GM10266 (cell line): ENCODE measurements at regions not wholly inside any gene's neighbourhood (a gene's known extent, or its start where the extent isn't known, plus 50 kb on each side); places are given as distances from the start of the nearest gene placed in this dataset.

Source experiments
- DNase-seq: peaks from one replicate; pipeline ENCODE4 v3.0.0; 2012; ENCODE audit errors: extremely low spot score
- TF ChIP-seq, protein P1 (sequence below): IDR thresholded peaks from 2 replicates; pipeline ENCODE4 v1.5.1; 2012; ENCODE audit warnings: mild to moderate bottlenecking, low read depth; ENCODE audit not compliant: control insufficient read depth, insufficient read depth; ENCODE audit errors: missing control alignments

DNA sequence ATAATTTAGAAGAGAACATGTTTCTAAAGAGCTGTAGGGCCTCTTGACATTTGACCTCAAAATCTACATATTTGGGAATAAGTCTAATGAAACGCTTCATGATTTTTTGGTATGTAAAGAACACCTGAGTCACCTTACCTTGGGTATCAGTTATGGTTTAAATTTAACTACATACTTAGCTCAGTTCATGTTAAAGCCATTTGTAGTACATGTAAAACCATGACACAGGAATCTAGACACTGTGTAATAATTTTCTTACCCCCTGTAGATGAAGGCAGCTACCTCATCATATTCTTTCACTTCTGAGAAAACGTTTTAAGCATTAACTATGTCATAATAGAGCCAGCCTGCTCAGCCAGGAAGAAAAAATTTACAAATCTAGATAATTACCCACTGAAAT, 105.8 kb upstream of the CPNE8 start:
- TF ChIP-seq, protein P1, sequence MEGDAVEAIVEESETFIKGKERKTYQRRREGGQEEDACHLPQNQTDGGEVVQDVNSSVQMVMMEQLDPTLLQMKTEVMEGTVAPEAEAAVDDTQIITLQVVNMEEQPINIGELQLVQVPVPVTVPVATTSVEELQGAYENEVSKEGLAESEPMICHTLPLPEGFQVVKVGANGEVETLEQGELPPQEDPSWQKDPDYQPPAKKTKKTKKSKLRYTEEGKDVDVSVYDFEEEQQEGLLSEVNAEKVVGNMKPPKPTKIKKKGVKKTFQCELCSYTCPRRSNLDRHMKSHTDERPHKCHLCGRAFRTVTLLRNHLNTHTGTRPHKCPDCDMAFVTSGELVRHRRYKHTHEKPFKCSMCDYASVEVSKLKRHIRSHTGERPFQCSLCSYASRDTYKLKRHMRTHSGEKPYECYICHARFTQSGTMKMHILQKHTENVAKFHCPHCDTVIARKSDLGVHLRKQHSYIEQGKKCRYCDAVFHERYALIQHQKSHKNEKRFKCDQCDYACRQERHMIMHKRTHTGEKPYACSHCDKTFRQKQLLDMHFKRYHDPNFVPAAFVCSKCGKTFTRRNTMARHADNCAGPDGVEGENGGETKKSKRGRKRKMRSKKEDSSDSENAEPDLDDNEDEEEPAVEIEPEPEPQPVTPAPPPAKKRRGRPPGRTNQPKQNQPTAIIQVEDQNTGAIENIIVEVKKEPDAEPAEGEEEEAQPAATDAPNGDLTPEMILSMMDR = no peak
- no peak for DNase-seq

DNA sequence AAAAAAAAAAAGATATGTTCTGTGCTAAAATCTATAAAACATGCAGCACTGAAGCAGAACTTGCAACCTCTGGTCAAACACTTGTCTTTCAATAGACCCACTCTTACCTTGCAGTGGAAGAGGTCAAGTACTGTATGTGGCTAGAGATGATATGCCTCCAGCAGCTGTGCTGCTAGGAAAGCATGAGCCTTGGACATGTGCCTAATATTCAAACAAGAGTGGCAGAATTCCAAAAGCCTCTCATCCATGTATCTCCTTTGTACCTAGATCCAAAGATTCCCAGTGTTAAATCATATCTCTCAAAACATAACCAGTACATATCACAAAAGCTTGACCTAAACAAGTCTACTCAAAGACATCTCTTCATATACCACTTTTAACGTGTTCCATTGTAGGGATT, 105.0 kb upstream of the CPNE8 start:
- TF ChIP-seq, protein P1 = no peak

DNA sequence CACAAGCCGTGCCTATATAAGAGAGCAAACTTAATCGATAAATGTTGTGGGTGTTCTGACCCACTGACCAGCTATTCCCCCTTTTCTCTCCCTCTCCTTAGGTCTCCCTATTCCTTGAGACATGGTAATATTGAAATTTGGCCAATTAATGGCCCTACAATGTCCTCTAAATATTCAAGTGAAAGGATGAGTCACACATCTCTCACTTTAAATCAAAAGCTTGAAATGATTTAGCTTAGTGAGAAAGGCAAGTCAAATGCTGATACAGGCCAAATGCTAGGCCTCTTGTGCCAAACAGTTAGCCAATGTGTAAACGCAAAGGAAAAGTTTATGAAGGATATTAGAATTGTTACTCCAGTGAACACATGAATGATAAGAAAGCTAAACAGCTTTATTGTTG, 102.2 kb upstream of the CPNE8 start:
- DNase-seq = no peak
- TF ChIP-seq, protein P1 = no peak

More for the DNA sequence above, 105.0 kb upstream of the CPNE8 start:
- DNase-seq = no peak

DNA sequence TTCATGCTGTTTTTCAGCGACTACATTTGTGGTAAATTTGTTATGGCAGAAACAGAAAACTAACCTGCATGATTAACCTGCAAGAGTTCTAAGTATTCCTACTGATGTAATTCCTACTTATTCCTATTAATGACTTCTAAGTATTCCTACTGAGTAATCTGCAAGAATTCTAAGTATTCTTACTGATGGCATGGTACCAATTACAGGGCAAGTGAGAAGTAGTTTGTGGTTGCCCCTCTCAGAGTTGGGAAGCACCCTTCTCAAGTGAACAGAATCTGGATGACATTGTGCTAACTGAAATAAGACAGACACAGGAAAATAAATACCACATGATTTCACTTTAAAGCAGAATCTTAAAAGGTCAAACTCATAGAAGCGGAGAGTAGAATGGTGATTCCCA, 100.9 kb upstream of the CPNE8 start:
- TF ChIP-seq, protein P1 = no peak
- no peak for DNase-seq

DNA sequence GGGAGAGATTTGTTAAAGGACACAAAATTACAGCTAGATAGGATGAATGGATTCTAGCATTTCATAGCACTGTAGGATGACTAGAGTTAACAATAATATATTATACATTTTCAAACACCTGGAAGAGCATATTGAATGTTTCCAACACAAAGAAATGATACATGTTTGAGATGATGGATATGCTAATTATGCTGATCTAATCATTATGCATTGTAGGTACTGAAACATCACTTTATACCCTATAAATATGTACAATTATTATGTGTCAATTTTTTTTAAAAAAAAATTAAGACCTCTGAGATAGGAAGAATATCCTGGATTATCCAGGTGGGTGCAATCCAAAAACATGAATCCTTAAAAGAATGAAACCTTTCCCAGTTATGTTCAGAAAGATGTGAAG, 100.3 kb upstream of the CPNE8 start:
- TF ChIP-seq, protein P1 = no peak
- DNase-seq = no peak

DNA sequence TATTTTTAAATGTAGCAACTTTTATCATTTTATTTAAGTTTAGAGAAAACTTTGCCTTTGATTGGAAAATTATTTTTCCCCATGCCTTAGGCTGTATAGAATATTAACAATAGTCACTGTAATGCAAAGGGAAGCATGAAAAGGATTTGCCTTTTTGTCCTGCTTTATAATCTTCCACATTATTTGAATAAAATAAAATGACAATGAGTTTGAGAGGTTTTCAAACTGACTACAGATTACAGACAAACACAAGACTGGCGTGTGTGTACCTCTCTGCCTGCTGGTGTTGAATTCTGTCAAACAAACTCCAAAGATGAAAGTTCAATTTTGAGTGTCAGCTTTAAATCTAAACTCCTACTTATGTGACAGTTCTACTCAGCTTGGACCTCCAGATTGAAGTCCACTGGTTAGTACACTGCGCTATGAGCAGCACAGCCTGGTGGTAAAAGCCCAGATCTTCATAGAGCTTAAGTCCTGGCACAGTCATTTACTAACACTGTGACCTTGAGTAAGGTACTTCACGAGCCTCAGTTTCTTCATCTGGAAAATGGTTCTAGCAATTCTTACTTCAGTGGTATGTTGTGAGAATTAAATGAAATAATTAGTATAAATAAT, 98.3 kb upstream of the CPNE8 start:
- TF ChIP-seq, protein P1 = no peak
- DNase-seq = no peak

DNA sequence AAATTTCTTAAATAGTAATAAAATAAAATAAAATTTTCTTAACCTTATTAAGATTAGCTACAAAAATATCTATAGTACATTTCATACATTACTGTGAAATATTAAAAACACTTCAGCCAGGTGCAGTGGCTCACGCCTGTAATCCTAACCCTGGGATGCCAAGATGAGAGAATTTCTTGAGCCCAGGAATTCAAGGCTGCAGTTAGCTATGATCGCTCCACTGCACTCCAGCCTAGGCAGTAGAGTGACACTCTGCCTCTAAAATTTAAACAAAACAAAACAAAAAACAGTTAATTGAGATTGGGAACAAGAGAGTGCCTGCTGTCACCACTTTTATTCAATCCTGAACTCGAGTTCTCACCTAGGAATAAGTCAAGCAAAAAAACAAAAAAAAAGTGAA, 95.0 kb upstream of the CPNE8 start:
- no peak for DNase-seq
- TF ChIP-seq, protein P1 = no peak
